ENCODE measurements at regions not wholly inside any gene's neighbourhood (a gene's known extent, or its start where the extent isn't known, plus 50 kb on each side); places are given as distances from the start of the nearest gene placed in this dataset.
"Not testable (repeated sequence)": the region's sequence is repeated elsewhere in the genome, so short reads cannot be mapped to it uniquely, and the experiment has no call there.

GRCh38 chr9:106104887-106105286 is 410.5 kb downstream of the TMEM38B start:
- no peak for DNase-seq (ENCODE audit: low spot score)

- no peak for DNase-seq (ENCODE audit: low spot score)
These were observed 412.1 kb downstream of the TMEM38B start for GRCh38 chr9:106106396-106106795.

DNA sequence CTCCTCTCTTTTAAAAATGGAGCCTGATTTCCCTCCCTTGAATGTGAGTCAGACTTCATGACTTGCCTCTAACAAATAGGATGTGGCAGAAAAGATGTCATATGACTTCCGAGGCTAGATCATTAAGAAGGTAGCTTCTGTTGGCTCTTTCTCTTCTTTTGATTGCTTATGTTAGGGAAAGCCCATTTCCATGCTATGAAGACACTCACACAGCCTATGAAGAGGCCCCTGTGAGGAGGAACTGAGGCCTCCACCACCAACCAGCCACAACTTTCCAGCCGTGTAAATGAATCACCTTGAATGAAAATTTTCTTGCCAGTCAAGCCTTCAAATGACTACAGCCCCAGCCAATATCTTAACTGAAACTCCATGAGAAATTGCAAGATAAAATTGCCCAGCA is 413.4 kb downstream of the TMEM38B start:
- DNase-seq (ENCODE audit: low spot score), result no peak

DNA sequence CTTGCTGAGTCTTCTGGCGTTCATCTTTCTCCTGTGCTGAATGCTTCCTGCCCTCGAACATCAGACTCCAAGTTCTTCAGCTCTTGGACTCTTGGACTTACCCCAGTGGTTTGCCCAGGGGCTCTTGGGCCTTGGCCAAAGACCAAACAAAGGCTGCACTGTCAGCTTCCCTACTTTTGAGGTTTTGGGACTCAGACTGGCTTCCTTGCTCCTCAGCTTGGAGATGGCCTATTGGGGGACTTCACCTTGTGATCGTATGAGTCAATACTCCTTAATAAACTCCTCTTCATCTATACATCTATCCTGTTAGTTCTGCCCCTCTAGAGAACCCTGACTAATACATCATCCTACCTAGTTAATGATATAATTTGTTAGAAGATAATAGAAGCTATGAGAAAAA is 415.4 kb downstream of the TMEM38B start:
- DNase-seq (ENCODE audit: low spot score), result not testable (repeated sequence)

GRCh38 chr9:106110483-106110882 is 416.1 kb downstream of the TMEM38B start:
- DNase-seq (ENCODE audit: low spot score), result no peak

- DNase-seq (ENCODE audit: low spot score), result no peak
These were observed 416.8 kb downstream of the TMEM38B start for GRCh38 chr9:106111039-106111730.

DNA sequence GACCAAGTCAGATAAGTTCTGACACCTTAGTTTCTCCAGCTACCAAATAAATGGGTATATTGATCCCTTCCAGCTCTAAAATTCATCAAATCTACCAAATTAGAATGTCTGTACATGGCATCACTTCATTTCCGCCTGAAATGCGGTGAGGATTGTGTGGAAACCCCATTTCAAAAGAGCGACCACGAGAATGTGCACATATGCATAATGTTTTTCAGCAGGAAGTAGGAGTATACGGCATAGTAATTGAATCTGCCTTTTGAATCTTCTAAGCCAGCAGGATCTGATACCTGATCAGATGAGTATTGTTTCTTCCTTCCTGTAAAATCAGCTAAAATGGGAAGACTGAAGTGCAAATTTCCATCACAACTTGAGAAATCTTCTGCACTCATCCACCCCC is 418.6 kb downstream of the TMEM38B start:
- DNase-seq (ENCODE audit: low spot score), result no peak

GRCh38 chr9:106119176-106119575 is 424.8 kb downstream of the TMEM38B start:
- DNase-seq (ENCODE audit: low spot score), result no peak

DNA sequence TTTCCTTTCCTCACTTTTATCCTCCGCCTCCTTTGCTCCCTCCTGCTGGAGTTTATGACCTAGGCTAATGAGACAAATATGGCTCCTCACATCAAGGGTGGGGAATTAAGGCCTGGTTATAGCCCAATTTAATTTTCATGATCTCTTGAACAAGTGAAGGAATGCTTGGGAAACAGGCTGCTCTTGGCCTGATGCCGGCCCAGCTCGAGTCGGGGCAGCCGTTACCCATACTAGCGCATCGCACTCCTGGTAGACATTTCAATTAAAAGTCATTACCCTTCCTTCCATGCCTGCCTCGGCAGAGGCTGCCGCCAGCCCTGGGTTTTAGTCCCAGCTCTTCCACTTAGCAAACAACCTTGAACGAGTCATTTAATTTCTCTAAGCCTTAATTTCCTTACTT is 425.7 kb downstream of the TMEM38B start:
- DNase-seq (ENCODE audit: low spot score), result no peak

GRCh38 chr9:106127776-106128175 is 433.4 kb downstream of the TMEM38B start:
- DNase-seq (ENCODE audit: low spot score), result no peak

DNA sequence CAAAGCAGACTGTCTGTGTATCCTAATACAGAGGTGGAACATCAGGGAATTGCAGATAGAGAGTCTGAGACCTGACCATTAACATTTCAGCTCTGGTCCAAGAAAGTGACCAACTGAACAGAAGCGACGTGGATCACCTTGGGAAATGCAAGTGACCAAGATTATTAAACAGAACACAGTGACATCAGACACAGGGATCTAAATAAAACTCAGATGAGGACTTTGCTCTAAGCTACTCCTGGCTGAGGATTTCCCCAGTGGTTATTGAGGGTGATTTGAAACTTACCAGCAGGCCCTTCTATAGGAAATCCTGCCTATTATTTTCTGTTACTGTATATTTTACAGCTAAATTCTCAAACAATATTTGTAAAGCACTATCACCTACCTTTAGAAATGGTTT is 436.0 kb downstream of the TMEM38B start:
- DNase-seq (ENCODE audit: low spot score), result no peak

DNA sequence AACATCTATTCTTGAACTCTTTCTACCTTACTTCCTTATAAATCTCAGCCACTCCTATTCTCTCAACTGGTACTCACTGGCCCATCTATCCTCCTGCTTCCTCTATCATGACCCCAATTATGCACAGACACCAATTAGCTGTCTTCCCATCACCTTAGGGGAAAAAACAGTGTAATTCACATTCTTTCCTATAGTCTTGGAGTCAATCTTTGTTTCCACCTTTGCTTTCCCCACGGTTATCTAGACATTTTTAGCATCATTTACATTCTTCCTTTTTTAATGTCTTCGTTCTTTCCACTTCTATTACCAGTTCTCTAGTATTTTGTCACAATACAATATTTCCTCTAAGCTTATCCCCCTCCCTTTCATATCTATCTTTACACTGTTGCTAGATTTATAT is 449.4 kb downstream of the TMEM38B start:
- no peak for DNase-seq (ENCODE audit: low spot score)

DNA sequence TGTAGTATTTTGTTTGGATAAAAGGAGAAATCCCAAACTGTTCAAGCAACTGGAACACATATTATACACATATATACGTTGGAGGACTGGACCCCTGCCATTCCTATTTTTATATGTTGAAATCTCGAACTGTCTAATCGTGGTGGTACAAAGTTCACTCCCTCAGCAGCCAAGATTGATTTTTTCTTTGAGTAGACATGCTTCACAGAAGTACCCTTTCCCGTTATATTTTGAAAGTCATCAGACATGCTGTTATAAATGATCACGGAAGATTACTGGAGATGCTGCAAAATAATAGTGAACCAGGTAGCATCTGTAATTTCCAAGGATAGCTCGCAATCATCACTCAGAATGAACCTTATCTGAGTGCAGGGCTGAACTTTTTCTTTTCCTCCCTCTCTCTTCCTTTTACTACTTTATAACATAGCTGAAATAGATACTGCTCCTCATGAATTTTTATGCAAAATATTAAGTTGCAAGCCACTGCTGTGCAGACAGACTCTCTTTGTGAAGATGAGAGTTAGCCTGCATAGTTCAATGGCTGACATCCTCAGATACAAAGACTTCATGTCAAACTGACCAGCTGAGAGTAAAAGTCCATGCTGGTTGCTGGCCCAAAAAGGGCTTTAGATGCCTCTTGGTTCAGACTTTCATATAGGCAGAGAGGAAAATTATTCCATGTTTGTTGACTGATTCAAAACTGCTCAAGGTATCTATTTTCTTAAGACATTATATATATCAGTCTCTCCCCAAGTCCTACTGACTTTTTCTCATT is 451.9 kb downstream of the TMEM38B start:
- DNase-seq (ENCODE audit: low spot score), result no peak

DNA sequence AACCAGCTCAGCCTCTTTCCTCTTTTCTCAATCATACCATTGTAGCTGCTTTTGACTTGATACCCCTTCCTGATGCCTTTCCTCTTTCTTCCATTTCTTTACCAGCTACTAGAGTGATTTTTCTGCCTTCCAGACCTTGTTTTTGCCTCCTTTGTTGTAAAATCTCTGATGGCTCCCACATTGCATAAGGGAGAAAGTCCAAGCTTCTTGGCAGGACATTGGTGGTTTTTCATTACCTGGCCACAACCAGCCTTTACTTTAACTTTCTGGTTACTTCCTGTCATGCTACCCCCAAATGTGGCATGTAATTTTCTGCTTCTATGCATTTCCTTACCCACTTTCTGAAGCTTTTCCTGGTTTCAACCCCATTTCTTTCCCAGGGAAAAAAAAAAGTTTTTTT is 452.5 kb downstream of the TMEM38B start:
- DNase-seq (ENCODE audit: low spot score), result no peak

- DNase-seq (ENCODE audit: low spot score), result no peak
These were observed 455.6 kb downstream of the TMEM38B start for GRCh38 chr9:106149956-106150355.

- no peak for DNase-seq (ENCODE audit: low spot score)
These were observed 462.1 kb downstream of the TMEM38B start for GRCh38 chr9:106156465-106156864.

DNA sequence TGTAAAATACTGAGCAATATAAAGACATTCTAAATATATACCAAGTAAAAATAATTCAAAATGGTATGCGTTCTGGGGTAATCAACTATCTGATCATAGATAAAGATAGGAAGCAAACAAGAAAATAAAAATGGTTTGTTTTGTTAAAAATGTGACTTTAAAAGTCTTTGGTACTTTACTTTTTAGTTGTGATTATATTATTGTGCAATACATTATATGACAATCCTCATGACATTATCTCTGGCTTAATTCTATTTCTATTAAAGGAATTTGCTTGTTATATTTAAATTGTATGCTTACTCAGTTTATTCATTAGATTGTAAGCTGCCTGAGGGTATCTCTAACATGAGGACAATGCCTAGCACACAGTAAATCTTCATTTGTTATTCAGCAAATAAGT is 477.9 kb downstream of the TMEM38B start:
- DNase-seq (ENCODE audit: low spot score), result no peak

GRCh38 chr9:106174346-106174745 is 480.0 kb downstream of the TMEM38B start:
- DNase-seq (ENCODE audit: low spot score), result no peak

DNA sequence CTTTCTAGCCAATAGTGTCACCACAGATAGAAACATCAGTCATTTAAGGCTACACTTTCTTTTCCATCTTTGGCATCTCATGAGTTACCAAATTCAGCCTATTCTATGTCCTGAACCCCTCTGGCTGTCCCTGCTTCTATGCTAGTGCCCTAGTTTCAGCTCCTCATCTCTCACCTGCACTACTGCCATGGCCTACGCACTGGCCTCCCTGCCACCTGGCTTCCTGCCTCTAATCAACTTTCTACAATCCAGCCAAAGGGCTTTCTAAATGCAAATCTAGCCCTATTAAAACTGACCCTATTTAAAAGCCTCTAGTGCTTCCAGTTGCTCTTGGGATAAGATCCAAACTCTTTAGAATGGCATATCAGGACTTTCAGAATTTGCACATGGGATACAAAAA is 482.9 kb downstream of the TMEM38B start:
- DNase-seq (ENCODE audit: low spot score), result no peak

DNA sequence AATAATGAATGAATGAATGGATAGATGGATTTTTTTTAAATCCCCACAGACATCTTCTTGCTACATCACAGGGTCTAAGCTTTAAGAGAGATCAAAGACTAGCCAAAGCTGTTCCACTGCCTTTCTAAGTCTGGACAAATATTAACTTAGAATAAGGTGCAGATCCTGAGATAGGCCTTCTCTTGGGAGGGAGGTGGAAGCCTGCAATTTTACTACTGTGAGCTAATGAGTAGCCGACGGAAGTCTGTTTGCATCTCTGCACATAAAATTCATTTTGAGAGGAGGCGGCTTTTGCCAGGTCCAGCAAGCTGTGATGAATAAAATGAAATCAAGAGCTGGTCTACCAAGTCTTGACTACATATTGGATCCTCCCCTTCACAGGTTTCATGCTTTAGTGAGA is 484.9 kb downstream of the TMEM38B start:
- DNase-seq (ENCODE audit: low spot score), result no peak

DNA sequence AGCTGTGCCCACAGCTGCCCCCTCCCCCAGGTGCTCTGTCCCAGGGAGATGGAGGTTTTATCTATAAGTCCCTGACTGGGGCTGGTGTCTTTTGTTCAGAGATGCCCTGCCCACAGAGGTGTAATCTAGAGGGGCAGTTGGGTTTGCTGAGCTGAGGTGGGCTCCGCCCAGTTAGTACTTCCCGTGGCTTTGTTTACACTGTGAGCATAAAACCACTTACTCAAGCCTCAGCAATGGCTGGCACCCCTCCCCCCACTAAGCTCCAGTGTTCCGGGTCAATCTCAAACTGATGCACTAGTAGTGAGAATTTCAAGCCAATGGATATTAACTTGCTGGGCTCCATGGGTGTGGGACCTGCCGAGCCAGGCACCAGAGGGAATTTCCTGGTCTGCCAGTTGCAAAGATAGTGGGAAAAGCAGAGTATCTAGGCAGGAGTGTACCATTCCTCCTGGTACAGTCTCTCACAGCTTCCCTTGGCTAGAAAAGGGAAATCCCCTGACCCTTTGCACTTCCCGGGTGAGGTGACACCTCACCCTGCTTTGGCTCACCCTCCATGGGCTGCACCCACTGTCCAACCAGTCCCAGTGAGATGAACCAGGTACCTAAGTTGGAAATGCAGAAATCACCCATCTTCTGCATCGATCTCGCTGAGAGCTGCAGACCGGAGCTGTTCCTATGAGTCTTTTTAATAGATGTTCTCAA is 509.6 kb downstream of the TMEM38B start:
- DNase-seq (ENCODE audit: low spot score), result not testable (repeated sequence)

GRCh38 chr9:106207298-106207697 is 513.0 kb downstream of the TMEM38B start:
- DNase-seq (ENCODE audit: low spot score), result no peak

DNA sequence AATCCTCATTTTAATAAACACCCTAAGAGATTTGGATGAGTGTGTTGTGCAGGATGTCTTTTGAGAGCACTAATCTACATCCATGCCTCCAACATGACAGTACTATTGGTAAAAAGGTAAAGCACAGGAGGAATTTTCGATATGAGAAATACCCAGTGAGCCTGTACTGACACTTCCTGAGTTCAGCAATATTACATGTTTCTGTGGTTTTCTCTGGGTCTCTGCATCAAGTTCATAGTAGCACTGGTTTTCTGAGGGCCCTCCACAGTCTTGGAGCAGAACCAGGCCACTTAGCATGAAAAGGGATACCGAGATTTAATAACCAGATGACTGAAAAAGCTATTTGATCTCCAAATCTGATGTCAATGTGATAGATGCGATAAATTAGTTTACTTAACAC is 524.1 kb downstream of the TMEM38B start:
- DNase-seq (ENCODE audit: low spot score), result no peak
